Mammary epithelial cell (primary cell): ENCODE measurements at regions not wholly inside any gene's neighbourhood (a gene's known extent, or its start where the extent isn't known, plus 50 kb on each side); places are given as distances from the start of the nearest gene placed in this dataset.

Experiments used
- EZH2 ChIP-seq: IDR thresholded peaks from 2 replicates; pipeline ENCODE4 v1.6.1; 2012; ENCODE audit warnings: low read length, inconsistent platforms, borderline replicate concordance
- TF ChIP-seq, protein P1 (sequence below), 2 donors: IDR thresholded peaks in 1 of 2; conservative IDR thresholded peaks in 1 of 2; 2 replicates each; pipeline ENCODE4 v1.5.1; 2011 to 2012; ENCODE audit warnings: inconsistent platforms in 2 of 2, low read length in 2 of 2, mild to moderate bottlenecking in 2 of 2, control low read depth in 1 of 2, low read depth in 1 of 2; ENCODE audit not compliant: insufficient read depth in 1 of 2; ENCODE audit errors: extremely low read depth in 1 of 2

DNA sequence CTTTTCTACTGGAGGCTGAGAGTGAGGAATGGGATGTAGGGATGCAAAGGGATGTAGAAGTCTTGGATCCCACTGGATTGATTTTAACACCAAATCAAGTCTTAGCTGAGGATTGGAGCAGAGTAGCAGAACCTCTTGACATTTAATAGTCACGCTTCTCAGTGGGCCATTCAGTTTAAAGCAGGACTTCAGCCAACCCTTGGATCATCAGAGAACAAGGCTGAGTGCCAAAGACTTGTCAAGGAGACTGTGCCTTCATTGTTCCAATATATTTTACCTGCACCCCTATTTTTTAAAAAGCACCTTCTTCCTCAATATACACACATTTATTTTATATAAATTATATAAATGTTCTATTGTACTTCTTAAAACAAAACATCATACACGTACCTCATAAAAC lies 242.4 kb upstream of the ST6GAL2 start:
- TF ChIP-seq, protein P1, sequence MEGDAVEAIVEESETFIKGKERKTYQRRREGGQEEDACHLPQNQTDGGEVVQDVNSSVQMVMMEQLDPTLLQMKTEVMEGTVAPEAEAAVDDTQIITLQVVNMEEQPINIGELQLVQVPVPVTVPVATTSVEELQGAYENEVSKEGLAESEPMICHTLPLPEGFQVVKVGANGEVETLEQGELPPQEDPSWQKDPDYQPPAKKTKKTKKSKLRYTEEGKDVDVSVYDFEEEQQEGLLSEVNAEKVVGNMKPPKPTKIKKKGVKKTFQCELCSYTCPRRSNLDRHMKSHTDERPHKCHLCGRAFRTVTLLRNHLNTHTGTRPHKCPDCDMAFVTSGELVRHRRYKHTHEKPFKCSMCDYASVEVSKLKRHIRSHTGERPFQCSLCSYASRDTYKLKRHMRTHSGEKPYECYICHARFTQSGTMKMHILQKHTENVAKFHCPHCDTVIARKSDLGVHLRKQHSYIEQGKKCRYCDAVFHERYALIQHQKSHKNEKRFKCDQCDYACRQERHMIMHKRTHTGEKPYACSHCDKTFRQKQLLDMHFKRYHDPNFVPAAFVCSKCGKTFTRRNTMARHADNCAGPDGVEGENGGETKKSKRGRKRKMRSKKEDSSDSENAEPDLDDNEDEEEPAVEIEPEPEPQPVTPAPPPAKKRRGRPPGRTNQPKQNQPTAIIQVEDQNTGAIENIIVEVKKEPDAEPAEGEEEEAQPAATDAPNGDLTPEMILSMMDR (conservative IDR thresholded peaks at IDR 0.05 in 1 of 2, IDR thresholded peaks at IDR 0.05 in 1 of 2; ENCODE audit: extremely low read depth in 1 of 2, insufficient read depth in 1 of 2, low read depth in 1 of 2, low read length in 2 of 2), result no peak
- TF ChIP-seq EZH2, result no peak
